K562 (cell line): ENCODE measurements at regions not wholly inside any gene's neighbourhood (a gene's known extent, or its start where the extent isn't known, plus 50 kb on each side); places are given as distances from the start of the nearest gene placed in this dataset.

Experiments used
- AFF1 ChIP-seq, 2 experiments: fragments of 450-650 bp; IDR thresholded peaks; 2 replicates each; pipeline ENCODE4 v1.6.1; 2018; ENCODE audit warnings: mild to moderate bottlenecking in 2 of 2, low read depth in 1 of 2; ENCODE audit not compliant: partially characterized antibody in 2 of 2
- ERF ChIP-seq: fragments of 450-650 bp; formaldehyde crosslinking; IDR thresholded peaks from 2 replicates; pipeline ENCODE4 v1.4.0; 2020; ENCODE audit warnings: mild to moderate bottlenecking, mixed read lengths
- SOX6 ChIP-seq: fragments of 450-650 bp; IDR thresholded peaks from 2 replicates; pipeline ENCODE4 v1.6.1; 2014; ENCODE audit warnings: mild to moderate bottlenecking
- TSHZ1 ChIP-seq: fragments of 250-450 bp; sonication (Bioruptor Pico); IDR thresholded peaks from 2 replicates; pipeline ENCODE4 v1.4.0; 2020; ENCODE audit warnings: mild to moderate bottlenecking, moderate library complexity
- ZKSCAN8 ChIP-seq: fragments of 200-800 bp; sonication (Bioruptor generic); IDR thresholded peaks from 2 replicates; pipeline ENCODE4 v1.6.1; 2016; ENCODE audit warnings: missing genetic modification characterization, missing compliant biosample characterization

- TF ChIP-seq TSHZ1 (CRISPR knock-in tag), result no peak
- no peak for TF ChIP-seq ZKSCAN8 (CRISPR knock-in tag)
- no peak for TF ChIP-seq AFF1 (IDR thresholded peaks at IDR 0.05; ENCODE audit: low read depth in 1 of 2, partially characterized antibody in 2 of 2)
- no peak for TF ChIP-seq ERF (CRISPR knock-in tag)
- TF ChIP-seq SOX6, result no peak
Measured at GRCh38 chr3:78090382-78090781, 1050.5 kb downstream of the ROBO2 start (continued).
